Stimulated activated CD4-positive, alpha-beta T cell treated with anti-CD3 and anti-CD28 coated beads, Interleukin-4, amount 100 ng/mL, for 48 hours (primary cell): ENCODE measurements at regions not wholly inside any gene's neighbourhood (a gene's known extent, or its start where the extent isn't known, plus 50 kb on each side); places are given as distances from the start of the nearest gene placed in this dataset.

Experiments used
- DNase-seq, 2 donors: peaks; one replicate each; pipeline ENCODE4 v3.0.0-alpha.2; 2020; ENCODE audit warnings: low read depth in 2 of 2

- DNase-seq = no peak
These were observed 95.4 kb upstream of the INSIG1 start for GRCh38 chr7:155202106-155202871.

- no peak for DNase-seq
These were observed 94.4 kb upstream of the INSIG1 start for GRCh38 chr7:155203059-155203881.

- no peak for DNase-seq
These were observed 93.6 kb upstream of the INSIG1 start for GRCh38 chr7:155203882-155204691.

- DNase-seq = no peak
These were observed 92.8 kb upstream of the INSIG1 start for GRCh38 chr7:155204744-155205367.

- DNase-seq = peak; percentile 83 to 87
These were observed 92.0 kb upstream of the INSIG1 start for GRCh38 chr7:155205368-155206317.

GRCh38 chr7:155206318-155207020 is 91.2 kb upstream of the INSIG1 start:
- DNase-seq = peak; percentile 63 to 79

- no peak for DNase-seq
These were observed 90.2 kb upstream of the INSIG1 start for GRCh38 chr7:155207326-155208002.

GRCh38 chr7:155208681-155209477 is 88.8 kb upstream of the INSIG1 start:
- no peak for DNase-seq

GRCh38 chr7:155209478-155210319 is 88.0 kb upstream of the INSIG1 start:
- DNase-seq = no peak

- DNase-seq = no peak
These were observed 87.3 kb upstream of the INSIG1 start for GRCh38 chr7:155210356-155210755.

GRCh38 chr7:155211173-155211572 is 86.5 kb upstream of the INSIG1 start:
- no peak for DNase-seq

GRCh38 chr7:155211761-155212160 is 85.9 kb upstream of the INSIG1 start:
- DNase-seq = no peak

GRCh38 chr7:155212301-155213015 is 85.2 kb upstream of the INSIG1 start:
- DNase-seq = no peak

GRCh38 chr7:155213385-155213784 is 84.3 kb upstream of the INSIG1 start:
- no peak for DNase-seq

- no peak for DNase-seq
These were observed 83.5 kb upstream of the INSIG1 start for GRCh38 chr7:155213955-155214740.
